ENCODE measurements at regions not wholly inside any gene's neighbourhood (a gene's known extent, or its start where the extent isn't known, plus 50 kb on each side); places are given as distances from the start of the nearest gene placed in this dataset.

- DNase-seq, result no peak
These were observed 50.4 kb upstream of the SEPTIN5 start for GRCh38 chr22:19663821-19664355.

DNA sequence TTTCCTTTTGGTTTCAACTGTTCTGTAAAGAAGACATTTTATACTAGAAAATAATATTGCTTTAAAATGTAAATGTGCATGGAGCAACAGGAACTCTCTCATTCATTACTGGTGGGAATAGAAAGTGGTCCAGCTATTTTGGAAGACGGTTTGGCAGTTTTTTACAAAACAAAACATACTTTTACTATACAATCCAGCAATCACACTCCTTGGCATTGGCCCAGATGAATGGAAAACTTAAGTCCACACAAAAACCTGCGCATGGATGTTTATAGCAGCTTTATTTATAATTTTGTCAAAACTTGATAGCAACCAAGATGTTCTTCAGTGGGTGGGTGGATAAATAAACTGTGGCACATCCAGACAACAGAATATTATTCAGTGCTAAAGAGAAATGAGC, 49.9 kb upstream of the SEPTIN5 start:
- no peak for DNase-seq
